LNCaP clone FGC (cell line): ENCODE measurements at regions not wholly inside any gene's neighbourhood (a gene's known extent, or its start where the extent isn't known, plus 50 kb on each side); places are given as distances from the start of the nearest gene placed in this dataset.

Experiments used
- DNase-seq: peaks from one replicate; pipeline ENCODE4 v3.0.0-alpha.2; 2011; ENCODE audit warnings: low read depth
- H3K4me3 ChIP-seq: 2 replicates; pipeline ENCODE4 v1.5.1; 2011; ENCODE audit warnings: mild to moderate bottlenecking, low read depth, low read length, control low read depth
- TF ChIP-seq, protein P1 (sequence below): IDR thresholded peaks from 2 replicates; pipeline ENCODE4 v1.5.1; 2012; ENCODE audit warnings: mild to moderate bottlenecking; ENCODE audit not compliant: control insufficient read depth, insufficient read depth; ENCODE audit errors: extremely low read depth

DNA sequence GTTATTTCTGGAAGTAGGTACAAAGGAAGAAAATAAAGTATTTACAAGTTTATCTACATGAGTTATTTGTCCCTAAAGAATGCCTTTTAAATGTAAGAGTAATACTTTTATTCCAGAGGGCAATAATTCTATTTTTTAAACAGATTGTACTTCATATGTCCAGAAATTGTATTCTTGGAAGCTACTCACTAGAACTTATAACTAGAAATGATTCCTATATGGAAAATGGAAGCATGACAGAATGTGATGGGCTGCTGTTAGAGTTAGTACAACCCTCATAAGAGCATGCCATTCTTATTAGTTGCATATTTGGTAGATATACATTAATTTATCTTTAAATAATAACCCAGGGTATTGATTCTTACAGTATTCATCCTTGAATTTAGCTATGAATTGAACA is 362.0 kb downstream of the FSIP2 start:
- TF ChIP-seq, protein P1, sequence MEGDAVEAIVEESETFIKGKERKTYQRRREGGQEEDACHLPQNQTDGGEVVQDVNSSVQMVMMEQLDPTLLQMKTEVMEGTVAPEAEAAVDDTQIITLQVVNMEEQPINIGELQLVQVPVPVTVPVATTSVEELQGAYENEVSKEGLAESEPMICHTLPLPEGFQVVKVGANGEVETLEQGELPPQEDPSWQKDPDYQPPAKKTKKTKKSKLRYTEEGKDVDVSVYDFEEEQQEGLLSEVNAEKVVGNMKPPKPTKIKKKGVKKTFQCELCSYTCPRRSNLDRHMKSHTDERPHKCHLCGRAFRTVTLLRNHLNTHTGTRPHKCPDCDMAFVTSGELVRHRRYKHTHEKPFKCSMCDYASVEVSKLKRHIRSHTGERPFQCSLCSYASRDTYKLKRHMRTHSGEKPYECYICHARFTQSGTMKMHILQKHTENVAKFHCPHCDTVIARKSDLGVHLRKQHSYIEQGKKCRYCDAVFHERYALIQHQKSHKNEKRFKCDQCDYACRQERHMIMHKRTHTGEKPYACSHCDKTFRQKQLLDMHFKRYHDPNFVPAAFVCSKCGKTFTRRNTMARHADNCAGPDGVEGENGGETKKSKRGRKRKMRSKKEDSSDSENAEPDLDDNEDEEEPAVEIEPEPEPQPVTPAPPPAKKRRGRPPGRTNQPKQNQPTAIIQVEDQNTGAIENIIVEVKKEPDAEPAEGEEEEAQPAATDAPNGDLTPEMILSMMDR: no peak
- DNase-seq: no peak
- H3K4me3 ChIP-seq: no peak overlapping the region

- TF ChIP-seq, protein P1: no peak
- no peak for DNase-seq
- no peak overlapping the region for H3K4me3 ChIP-seq
Measured at GRCh38 chr2:186101616-186102015, 363.0 kb downstream of the FSIP2 start.

- DNase-seq: no peak
- TF ChIP-seq, protein P1: no peak
- no peak overlapping the region for H3K4me3 ChIP-seq
Measured at GRCh38 chr2:186103276-186103675, 364.7 kb downstream of the FSIP2 start.

GRCh38 chr2:186105016-186105724 is 366.6 kb downstream of the FSIP2 start:
- no peak for DNase-seq
- TF ChIP-seq, protein P1: no peak

DNA sequence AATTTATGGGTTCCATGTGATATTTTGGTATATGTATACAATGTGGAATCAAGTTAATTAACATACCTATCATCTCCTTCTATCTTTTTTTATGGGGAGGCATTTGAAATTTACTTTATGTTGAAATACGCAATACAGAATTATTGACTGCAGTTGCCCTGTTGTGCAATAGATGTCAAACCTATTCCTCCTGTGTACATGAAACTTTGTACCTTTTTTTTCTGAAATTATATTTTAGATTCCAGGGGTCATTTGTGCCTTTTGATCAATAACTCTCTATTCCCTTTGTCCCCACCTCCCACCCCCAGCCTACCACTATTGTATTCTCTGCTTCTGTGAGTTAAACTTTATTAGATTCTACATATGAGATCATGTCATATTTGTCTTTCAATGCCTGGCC is 369.9 kb downstream of the FSIP2 start:
- TF ChIP-seq, protein P1: no peak
- DNase-seq: no peak
- H3K4me3 ChIP-seq: no peak overlapping the region

More at GRCh38 chr2:186105016-186105724, 366.6 kb downstream of the FSIP2 start:
- H3K4me3 ChIP-seq: no peak overlapping the region

- no peak for DNase-seq
- H3K4me3 ChIP-seq: no peak overlapping the region
- TF ChIP-seq, protein P1: no peak
Measured at GRCh38 chr2:186113284-186113683, 372.8 kb upstream of the ZC3H15 start.

DNA sequence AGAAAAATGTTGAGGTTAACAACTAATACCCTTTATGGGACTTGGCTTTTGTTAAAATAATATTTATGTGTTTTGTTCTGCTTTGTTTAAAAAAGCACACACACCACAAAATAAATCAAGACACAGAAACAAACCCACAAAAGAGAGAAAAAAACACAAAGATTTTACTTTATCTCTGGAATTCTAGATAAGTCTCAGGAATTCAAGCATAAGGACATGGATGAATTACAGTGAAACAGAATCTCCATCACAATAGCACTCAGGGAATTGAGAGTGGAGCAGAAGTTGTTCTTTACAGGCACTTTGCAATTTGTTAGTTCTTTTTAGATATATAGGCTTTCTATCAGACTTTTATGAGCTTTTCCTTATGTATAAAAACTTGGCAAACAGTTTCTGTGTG is 360.9 kb upstream of the ZC3H15 start:
- TF ChIP-seq, protein P1: no peak
- DNase-seq: no peak
- no peak overlapping the region for H3K4me3 ChIP-seq
